H1 (cell line): ENCODE measurements at regions not wholly inside any gene's neighbourhood (a gene's known extent, or its start where the extent isn't known, plus 50 kb on each side); places are given as distances from the start of the nearest gene placed in this dataset.

Experiments used
- CTCF ChIA-PET: fragments of 300-600 bp; sonication (Branson Sonifier 250); formaldehyde crosslinking; loops from one replicate; lab custom pipeline; 2021; ENCODE audit not compliant: partially characterized antibody; lab: Charles Lee
- POLR2A ChIA-PET: fragments of 300-600 bp; sonication (Branson Sonifier 250); formaldehyde crosslinking; loops from one replicate; lab custom pipeline; 2021; ENCODE audit warnings: inconsistent platforms; ENCODE audit not compliant: partially characterized antibody; lab: Charles Lee
- DNase-seq, 2 experiments: peaks; one replicate each; pipeline versions ENCODE4 v3.0.0 to v3.0.0-alpha.2; 2010 to 2022; ENCODE audit warnings: low spot score in 2 of 2, low read depth in 1 of 2, mixed read lengths in 1 of 2
- FAIRE-seq: peaks from 2 replicates; lab custom pipeline; 2011; peaks lifted over from hg19 to GRCh38; lab: Jason Lieb, UNC
- H2AFZ ChIP-seq: 2 replicates; pipeline ENCODE4 v1.8.1; 2012; ENCODE audit warnings: low read length, inconsistent platforms
- H2AK5ac ChIP-seq: 2 replicates; pipeline ENCODE4 v1.6.1; 2013; ENCODE audit warnings: low read depth, low read length
- H2BK120ac ChIP-seq: replicated peaks from 2 replicates; pipeline ENCODE3; 2013; ENCODE audit warnings: low read depth, low read length, inconsistent platforms
- H2BK12ac ChIP-seq: 2 replicates; pipeline ENCODE4 v1.6.1; 2013; ENCODE audit warnings: low read depth, low read length
- H2BK15ac ChIP-seq: 2 replicates; pipeline ENCODE4 v1.6.1; 2013; ENCODE audit warnings: low read length
- H2BK20ac ChIP-seq: 2 replicates; pipeline ENCODE4 v1.6.1; 2013; ENCODE audit warnings: low read length
- H2BK5ac ChIP-seq: 2 replicates; pipeline ENCODE4 v1.6.1; 2013; ENCODE audit warnings: low read depth, low read length
- H3K14ac ChIP-seq: 2 replicates; pipeline ENCODE4 v1.6.1; 2013; ENCODE audit warnings: inconsistent platforms; ENCODE audit not compliant: insufficient read length
- H3K18ac ChIP-seq: 2 replicates; pipeline ENCODE4 v1.6.1; 2013; ENCODE audit warnings: low read length; ENCODE audit errors: extremely low read depth
- H3K23ac ChIP-seq: 2 replicates; pipeline ENCODE4 v1.6.1; 2013; ENCODE audit warnings: inconsistent platforms; ENCODE audit not compliant: insufficient read length
- H3K23me2 ChIP-seq: 2 replicates; pipeline ENCODE4 v1.6.1; 2013; ENCODE audit warnings: low read depth, low read length
- H3K27ac ChIP-seq: 2 replicates; pipeline ENCODE4 v1.6.1; 2011; ENCODE audit warnings: low read depth, low read length, inconsistent platforms
- H3K27me3 ChIP-seq, 4 experiments: replicated peaks in 1 of 4; 1 replicate in 1 of 4; 2 replicates in 3 of 4; pipeline versions ENCODE4 v1.6.1 to v1.8.1; 2011 to 2013; ENCODE audit warnings: low read length in 3 of 4, mild to moderate bottlenecking in 3 of 4, inconsistent platforms in 2 of 4, mixed read lengths in 2 of 4, moderate library complexity in 1 of 4; ENCODE audit not compliant: control insufficient read depth in 3 of 4, insufficient read depth in 3 of 4; ENCODE audit errors: extremely low read depth in 1 of 4
- H3K36me3 ChIP-seq, 4 experiments: 2 replicates each; pipeline versions ENCODE4 v1.6.1 to v1.8.1; 2011 to 2013; ENCODE audit warnings: mild to moderate bottlenecking in 4 of 4, low read length in 3 of 4, moderate library complexity in 2 of 4, control low read depth in 1 of 4, inconsistent platforms in 1 of 4; ENCODE audit not compliant: insufficient read depth in 4 of 4, control insufficient read depth in 2 of 4
- H3K4ac ChIP-seq: replicated peaks from 2 replicates; pipeline ENCODE3; 2013; ENCODE audit warnings: low read length, low read depth, mixed read lengths, inconsistent platforms; ENCODE audit not compliant: insufficient read length
- H3K4me1 ChIP-seq, 4 experiments: replicated peaks in 1 of 4; 1 replicate in 1 of 4; 2 replicates in 3 of 4; pipeline versions ENCODE4 v1.6.1 to v1.8.1; 2011 to 2013; ENCODE audit warnings: low read length in 3 of 4, inconsistent platforms in 2 of 4, mixed read lengths in 1 of 4; ENCODE audit not compliant: insufficient read depth in 4 of 4, control insufficient read depth in 3 of 4
- H3K4me2 ChIP-seq, 2 experiments: 2 replicates each; pipeline versions ENCODE4 v1.6.1 to v1.8.1; 2011 to 2013; ENCODE audit warnings: low read depth in 2 of 2, low read length in 2 of 2, control low read depth in 1 of 2, inconsistent platforms in 1 of 2, mild to moderate bottlenecking in 1 of 2; ENCODE audit not compliant: insufficient read depth in 1 of 2
- H3K4me3 ChIP-seq, 4 experiments: fragments of 200-600, 300-600 bp in 1 of 4; sonication (generic), shearing (Covaris generic), sonication (Bioruptor Twin) in 1 of 4; 2 replicates each; pipeline versions ENCODE4 v1.5.1 to v1.8.1; 2011 to 2016; ENCODE audit warnings: low read length in 4 of 4, low read depth in 3 of 4, control low read depth in 2 of 4, inconsistent platforms in 2 of 4, mild to moderate bottlenecking in 2 of 4, mixed read lengths in 1 of 4, moderate library complexity in 1 of 4; ENCODE audit not compliant: insufficient read depth in 2 of 4; ENCODE audit errors: extremely low read depth in 1 of 4
- H3K56ac ChIP-seq: replicated peaks from 2 replicates; pipeline ENCODE3; 2013; ENCODE audit warnings: low read depth, mild to moderate bottlenecking, mixed read lengths, low read length, inconsistent platforms; ENCODE audit not compliant: insufficient read length
- H3K79me1 ChIP-seq: 2 replicates; pipeline ENCODE4 v1.6.1; 2013; ENCODE audit warnings: low read depth, low read length, control low read depth
- H3K79me2 ChIP-seq, 2 experiments: 2 replicates each; pipeline versions ENCODE4 v1.6.1 to v1.8.1; 2012 to 2013; ENCODE audit warnings: low read length in 2 of 2, mild to moderate bottlenecking in 2 of 2, inconsistent platforms in 1 of 2; ENCODE audit not compliant: insufficient read depth in 2 of 2, control insufficient read depth in 1 of 2
- H3K9ac ChIP-seq, 4 experiments: replicated peaks in 1 of 4; 1 replicate in 1 of 4; 2 replicates in 3 of 4; pipeline versions ENCODE4 v1.6.1 to v1.8.1; 2011 to 2013; ENCODE audit warnings: low read depth in 3 of 4, low read length in 3 of 4, control low read depth in 2 of 4, mild to moderate bottlenecking in 2 of 4, moderate library complexity in 2 of 4, inconsistent platforms in 1 of 4; ENCODE audit errors: extremely low read depth in 1 of 4
- H3K9me3 ChIP-seq, 2 experiments: 2 replicates each; pipeline versions ENCODE4 v1.6.1 to v1.8.1; 2012 to 2013; ENCODE audit warnings: mild to moderate bottlenecking in 2 of 2, moderate library complexity in 2 of 2, control low read depth in 1 of 2, inconsistent platforms in 1 of 2, low read depth in 1 of 2, low read length in 1 of 2, mixed read lengths in 1 of 2; ENCODE audit not compliant: insufficient read depth in 2 of 2
- H4K20me1 ChIP-seq, 2 experiments: replicated peaks in 1 of 2; 2 replicates each; pipeline versions ENCODE3 to v1.8.1; 2011 to 2013; ENCODE audit warnings: inconsistent platforms in 2 of 2, low read length in 2 of 2, mild to moderate bottlenecking in 1 of 2; ENCODE audit not compliant: insufficient read depth in 2 of 2, control insufficient read depth in 1 of 2
- H4K5ac ChIP-seq: 2 replicates; pipeline ENCODE4 v1.6.1; 2013; ENCODE audit warnings: low read length, low read depth, mixed read lengths, inconsistent platforms; ENCODE audit not compliant: insufficient read length
- H4K8ac ChIP-seq: 2 replicates; pipeline ENCODE4 v1.8.0; 2013; ENCODE audit warnings: mild to moderate bottlenecking, moderate library complexity, low read length, inconsistent platforms; ENCODE audit not compliant: insufficient read depth; ENCODE audit errors: extremely low read depth
- H4K91ac ChIP-seq: replicated peaks from 2 replicates; pipeline ENCODE3; 2013; ENCODE audit warnings: low read length, mixed read lengths, inconsistent platforms; ENCODE audit not compliant: insufficient read length
- JUND ChIP-seq: IDR thresholded peaks from 2 replicates; pipeline ENCODE4 v1.6.1; 2011; ENCODE audit warnings: mild to moderate bottlenecking, improper control_type of control experiment, low read length
- RBBP5 ChIP-seq: IDR thresholded peaks from 2 replicates; pipeline ENCODE4 v1.7.1; 2012; ENCODE audit warnings: low read depth, mild to moderate bottlenecking, inconsistent platforms, low read length, moderate library complexity, borderline replicate concordance
- TBP ChIP-seq: IDR thresholded peaks from 2 replicates; pipeline ENCODE4 v1.6.1; 2011; ENCODE audit warnings: low read depth, low read length, improper control_type of control experiment
- YY1 ChIP-seq: IDR thresholded peaks from 2 replicates; pipeline ENCODE4 v1.6.1; 2011; ENCODE audit warnings: low read depth, mild to moderate bottlenecking, low read length
- ZNF274 ChIP-seq: IDR thresholded peaks from 2 replicates; pipeline ENCODE4 v1.7.0; 2012; ENCODE audit warnings: low read length, borderline replicate concordance; ENCODE audit errors: extremely low read depth
- WGBS, 2 experiments: shearing (Covaris generic) in 1 of 2; methylation state at CpG; one replicate each; pipeline versions ENCODE4 v1.1.6 to v1.1.7; 2013 to 2015; ENCODE audit warnings: low lambda C conversion rate in 2 of 2, mixed read lengths in 2 of 2, inconsistent platforms in 1 of 2, low coverage in 1 of 2, missing lambda C conversion rate in 1 of 2; ENCODE audit not compliant: insufficient replicate concordance in 2 of 2, insufficient coverage in 1 of 2, insufficient read length in 1 of 2; ENCODE audit errors: extremely low coverage in 1 of 2, missing lambda C conversion rate in 1 of 2; 5-methylcytosine and 5-hydroxymethylcytosine counted together

- H3K9me3 ChIP-seq: 0 out of 4 replicates have a peak, but pooled peaks cover 0 to 3% of the 10 kb centered on the region in 2 experiments
- DNase-seq (no peak), FAIRE-seq (no peak)
- no peak overlapping the region for H2AFZ ChIP-seq
- no peak overlapping the region for H2AK5ac ChIP-seq
- 67% methylated on average over 1 of the region's 1 CpG; no CpG with 5 or more reads in 1 of the 2 experiments for WGBS, 2 experiments
- no peak overlapping the region for H2BK5ac ChIP-seq
- H3K9ac ChIP-seq: no peak overlapping the region
- no peak overlapping the region for H2BK20ac ChIP-seq
- H3K56ac ChIP-seq: no peak overlapping the region
- H2BK120ac ChIP-seq: no peak overlapping the region
- H4K8ac ChIP-seq: no peak overlapping the region
- no peak overlapping the region for H3K18ac ChIP-seq
- no peaks in the 10 kb centered on the region for H3K4me1 ChIP-seq
- H4K5ac ChIP-seq: no peak overlapping the region
- H3K79me1 ChIP-seq: no peaks in the 10 kb centered on the region
- no peak for TF ChIP-seq ZNF274
- no peak for TF ChIP-seq YY1
- no peak for TF ChIP-seq TBP
- TF ChIP-seq RBBP5: no peak
- no peak for TF ChIP-seq JUND
- H3K4me3 ChIP-seq: no peak overlapping the region
- H3K36me3 ChIP-seq: no peaks in the 10 kb centered on the region
- H3K4me2 ChIP-seq: no peak overlapping the region
- H4K91ac ChIP-seq: no peak overlapping the region
- no peaks in the 10 kb centered on the region for H4K20me1 ChIP-seq
- CTCF ChIA-PET: no interaction called here
- no peak overlapping the region for H3K23ac ChIP-seq
- POLR2A ChIA-PET: no interaction called here
- H3K27me3 ChIP-seq: peaks cover 0 to 1% (median 0%) of the 10 kb centered on the region in 4 experiments; a peak in 2 of 7 replicates
- H3K23me2 ChIP-seq: no peaks in the 10 kb centered on the region
- H3K27ac ChIP-seq: no peak overlapping the region
- no peak overlapping the region for H3K14ac ChIP-seq
- H3K4ac ChIP-seq: no peak overlapping the region
- H3K79me2 ChIP-seq: no peaks in the 10 kb centered on the region
- no peak overlapping the region for H2BK12ac ChIP-seq
- no peak overlapping the region for H2BK15ac ChIP-seq
Observed at GRCh38 chr2:160916300-160916699, 243.9 kb upstream of the TANK start.
